NOMO-1 treated with DMSO at 0.1 percent for 48 hours (cell line): ENCODE measurements at regions not wholly inside any gene's neighbourhood (a gene's known extent, or its start where the extent isn't known, plus 50 kb on each side); places are given as distances from the start of the nearest gene placed in this dataset.
"Not testable (repeated sequence)": the region's sequence is repeated elsewhere in the genome, so short reads cannot be mapped to it uniquely, and the experiment has no call there.

ENCODE experiments used
- DNase-seq: peaks from one replicate; lab custom pipeline; 2025; ENCODE audit not compliant: unreplicated experiment; lab: John Stamatoyannopoulos, UW

GRCh38 chr2:117190856-117191559 lies 623.5 kb upstream of the DDX18 start:
- no peak for DNase-seq

DNA sequence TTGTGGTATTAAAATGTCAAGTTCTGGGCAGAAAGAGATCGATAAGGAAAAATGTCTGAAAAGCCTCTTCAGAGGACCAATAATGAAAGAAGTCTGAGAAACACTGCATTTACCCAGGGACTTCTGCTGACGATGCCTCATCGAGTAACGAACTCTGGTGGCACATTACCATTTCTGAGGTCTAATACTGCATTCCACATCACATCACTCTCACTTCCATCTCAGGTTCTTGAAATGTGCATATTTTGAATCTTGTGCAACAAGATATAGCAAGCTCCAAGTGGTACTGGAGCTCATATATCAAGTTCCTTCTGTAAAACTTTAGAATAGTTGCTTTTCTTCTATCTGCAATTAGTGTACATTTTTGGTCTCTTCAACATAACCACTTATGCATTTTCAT lies 619.1 kb upstream of the DDX18 start:
- DNase-seq: no peak

- no peak for DNase-seq
Measured at GRCh38 chr2:117199511-117199910, 615.0 kb upstream of the DDX18 start.

DNA sequence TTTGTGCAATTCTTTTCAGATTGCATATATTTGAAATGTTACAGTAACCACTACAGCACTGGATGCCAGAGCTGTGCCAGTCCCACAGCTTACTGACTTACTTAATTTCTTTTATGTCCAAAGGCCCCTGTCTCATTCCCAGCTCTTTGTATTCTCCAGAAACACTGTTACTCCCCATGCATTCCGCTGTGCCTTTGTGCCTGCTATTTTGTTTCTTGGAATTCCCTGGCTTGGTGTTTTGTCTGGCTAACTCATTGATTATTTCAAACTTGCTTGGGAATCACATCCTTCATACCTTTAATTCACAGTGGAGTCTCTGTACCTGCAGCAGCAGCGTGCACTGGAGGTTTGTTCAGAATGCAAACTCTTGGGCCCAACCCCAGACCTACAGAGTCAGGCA lies 601.9 kb upstream of the DDX18 start:
- no peak for DNase-seq

DNA sequence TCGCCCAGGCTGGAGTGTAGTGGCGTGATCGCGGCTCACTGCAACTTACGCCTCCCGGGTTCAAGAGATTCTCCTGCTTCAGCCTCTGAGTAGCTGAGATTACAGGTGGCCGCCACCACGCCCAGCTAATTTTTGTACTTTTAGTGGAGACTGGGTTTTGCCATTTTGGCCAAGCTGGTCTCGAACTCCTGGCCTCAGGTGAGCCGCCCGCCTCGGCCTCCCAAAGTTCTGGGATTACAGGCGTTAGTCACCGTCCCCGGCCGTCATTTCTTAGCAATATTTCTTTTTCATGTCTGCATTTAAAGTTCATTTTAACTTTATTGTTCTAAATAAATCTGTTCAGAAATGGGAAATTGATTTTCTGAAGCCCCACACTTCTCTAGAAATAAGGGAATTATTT lies 597.3 kb upstream of the DDX18 start:
- no peak for DNase-seq

GRCh38 chr2:117222809-117223208 lies 591.7 kb upstream of the DDX18 start:
- no peak for DNase-seq

DNA sequence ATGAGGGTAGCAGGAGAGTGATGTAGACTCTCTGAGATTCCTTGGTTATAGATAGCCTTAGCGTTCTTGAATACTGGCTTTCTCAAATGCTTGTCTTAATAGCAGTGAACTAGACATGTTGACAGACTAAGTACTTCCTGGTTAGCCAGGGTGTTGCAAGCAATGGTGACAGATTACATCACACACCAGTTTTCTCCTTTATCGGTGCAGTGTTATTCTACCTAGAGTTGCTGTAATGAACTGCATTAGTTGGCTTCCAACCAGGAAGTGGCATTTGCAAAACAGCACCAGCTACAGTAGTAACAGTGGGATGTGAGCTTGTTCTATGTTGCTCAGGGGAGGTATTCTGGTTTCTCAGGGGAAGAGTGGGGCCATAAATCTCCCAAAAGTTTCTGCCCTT lies 582.2 kb upstream of the DDX18 start:
- peak; percentile 71 for DNase-seq

- no peak for DNase-seq
Measured at GRCh38 chr2:117257362-117257761, 557.1 kb upstream of the DDX18 start.

DNA sequence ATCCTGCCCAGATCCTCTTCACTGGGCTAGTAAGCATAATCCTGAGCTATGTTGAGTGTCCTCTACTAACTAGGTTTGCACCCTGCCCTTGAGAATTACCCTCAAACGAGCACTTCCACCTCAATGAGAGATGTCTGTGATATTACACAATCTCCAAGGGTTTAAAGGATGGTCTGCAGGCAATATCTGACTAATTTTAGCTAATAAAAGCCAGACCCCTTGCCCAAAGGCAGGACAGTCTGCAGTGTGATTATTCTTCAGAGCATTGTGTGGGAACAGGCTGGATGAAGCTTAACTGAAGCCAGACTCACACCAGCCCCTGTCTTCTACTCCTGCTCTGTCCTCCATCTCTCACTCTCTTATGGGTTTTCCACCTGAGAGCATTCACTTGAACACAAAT lies 544.9 kb upstream of the DDX18 start:
- DNase-seq: no peak

GRCh38 chr2:117271631-117272030 lies 542.9 kb upstream of the DDX18 start:
- DNase-seq: no peak

DNA sequence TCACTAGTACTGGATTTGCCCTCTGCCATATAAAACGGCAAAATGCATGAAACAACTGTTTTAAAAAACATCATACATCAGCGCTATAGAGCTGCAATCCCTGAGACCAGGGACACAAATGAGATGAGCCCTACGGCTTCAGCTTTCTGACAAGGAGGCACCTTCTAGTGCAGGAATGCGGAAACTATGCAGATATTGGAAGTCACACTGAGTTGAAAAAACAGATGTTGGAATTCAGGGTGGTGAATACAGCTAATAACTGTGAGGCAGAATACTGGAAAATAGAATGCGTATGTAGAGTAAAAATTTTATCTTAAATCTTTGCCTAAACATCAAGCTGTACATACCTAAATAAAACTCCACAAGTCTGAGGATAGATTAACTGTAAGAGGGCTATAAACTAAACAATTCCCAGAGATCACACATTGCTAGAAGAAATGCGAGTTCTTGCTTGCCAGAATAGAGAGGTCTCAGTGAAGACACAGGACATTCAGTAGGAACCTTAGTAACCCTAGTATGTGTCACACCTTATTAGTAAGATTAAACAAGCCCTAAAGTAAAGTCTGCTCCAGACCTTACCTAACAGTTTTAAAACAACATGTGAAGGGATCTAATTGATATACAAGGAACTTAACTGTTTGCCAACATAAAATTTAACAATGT lies 541.4 kb upstream of the DDX18 start:
- no peak for DNase-seq

- DNase-seq: no peak
Measured at GRCh38 chr2:117293012-117293411, 521.5 kb upstream of the DDX18 start.

DNA sequence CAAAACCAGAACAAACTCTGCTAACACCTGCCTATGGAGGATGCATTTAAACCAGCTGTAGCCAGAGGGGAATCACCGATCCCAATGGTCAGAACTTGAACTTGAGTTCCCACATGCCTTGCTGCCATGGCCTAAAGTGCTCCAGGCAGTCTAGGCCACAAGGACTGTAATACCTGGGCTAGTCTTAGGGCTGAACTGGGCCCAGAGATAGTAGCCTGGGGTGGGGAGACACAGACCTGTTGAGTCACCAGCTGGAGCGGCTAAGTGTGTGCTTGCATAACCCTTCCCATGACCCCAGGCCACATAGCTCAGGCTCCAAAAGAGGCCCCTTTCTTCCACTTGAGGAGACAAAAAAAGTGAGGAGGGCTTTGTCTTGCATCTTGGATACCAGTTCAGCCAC lies 515.0 kb upstream of the DDX18 start:
- no peak for DNase-seq

DNA sequence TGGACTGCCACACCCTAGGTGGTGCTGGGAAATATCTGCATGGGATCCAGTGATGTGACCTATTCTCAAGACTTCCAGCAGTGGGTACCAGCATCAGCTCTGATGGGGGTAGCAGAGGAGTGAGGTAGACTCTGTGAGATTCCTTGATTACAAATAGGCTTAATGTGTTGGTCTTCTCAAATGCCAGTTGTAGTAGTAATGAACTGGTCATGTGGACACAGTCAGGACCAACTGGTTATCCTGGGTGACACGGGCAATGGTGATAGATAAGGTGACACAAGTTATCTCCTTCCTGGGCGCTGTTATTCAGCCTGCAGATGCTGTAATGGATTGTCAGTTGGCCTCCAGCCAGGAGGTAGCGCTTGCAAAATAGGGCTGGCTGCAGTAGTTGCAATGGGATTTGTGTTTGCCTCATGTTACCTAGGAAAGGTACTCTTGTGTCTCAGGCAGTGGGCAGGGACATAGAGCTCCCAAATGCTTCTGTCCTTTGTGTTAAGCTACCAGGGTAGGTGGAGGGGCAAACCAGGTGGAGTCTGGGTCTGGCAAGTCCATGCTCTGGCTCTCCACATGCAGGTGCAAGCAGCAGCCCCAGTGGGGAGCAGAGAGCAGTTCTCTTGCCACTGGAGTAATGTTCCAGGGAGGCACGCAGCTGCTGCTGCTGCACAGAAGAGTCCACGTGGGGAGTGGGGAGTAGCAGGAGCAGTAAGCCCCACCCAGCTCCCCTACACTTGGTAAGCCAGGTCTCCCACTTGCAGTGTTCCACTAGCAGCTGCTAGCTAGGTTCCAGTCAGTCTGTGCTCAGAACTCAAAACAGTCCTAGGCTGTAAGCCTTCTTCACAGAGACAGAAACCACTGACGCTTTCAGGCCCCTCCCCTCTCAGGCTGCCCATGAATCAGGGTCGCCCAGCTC lies 505.4 kb upstream of the DDX18 start:
- no peak for DNase-seq

DNA sequence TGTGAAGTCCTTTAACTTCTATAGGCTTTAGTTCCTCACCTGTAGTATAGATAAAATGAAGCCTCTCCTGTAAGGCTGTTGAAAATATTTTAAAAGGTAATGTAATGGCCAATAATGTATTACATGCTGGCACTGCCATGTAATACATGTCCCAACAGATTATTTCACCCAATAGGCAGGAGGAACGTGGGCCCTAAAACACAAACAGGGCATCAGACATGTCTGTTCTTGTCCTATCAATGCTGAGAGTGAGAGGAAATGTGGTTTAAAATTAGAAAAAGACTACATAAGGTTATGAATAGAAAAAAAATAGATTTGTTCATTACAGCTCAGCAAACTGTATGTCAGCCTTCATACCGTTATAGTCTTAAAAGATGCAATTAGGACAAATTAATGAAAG lies 492.7 kb upstream of the DDX18 start:
- DNase-seq: no peak

- no peak for DNase-seq
Measured at GRCh38 chr2:117323331-117323730, 491.2 kb upstream of the DDX18 start.

DNA sequence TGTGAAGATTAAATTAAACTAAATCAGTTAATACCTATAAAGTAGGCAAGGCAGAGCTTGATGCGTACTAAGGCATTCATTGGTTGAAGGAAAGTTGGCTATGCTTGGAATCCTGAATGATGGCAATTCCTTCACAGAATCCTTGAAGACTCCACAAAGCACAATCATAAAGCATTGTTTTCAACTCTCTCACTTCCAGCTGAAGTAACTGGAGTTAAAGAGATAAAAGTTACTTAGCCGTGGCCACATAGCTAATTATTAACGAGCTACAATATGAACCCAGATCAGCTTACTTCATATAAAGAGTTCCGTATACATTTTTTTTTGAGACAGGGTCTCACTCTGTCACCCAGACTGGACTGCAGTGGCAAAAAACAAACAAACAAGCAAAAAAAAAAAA lies 483.9 kb upstream of the DDX18 start:
- no peak for DNase-seq

GRCh38 chr2:117335967-117336366 lies 478.5 kb upstream of the DDX18 start:
- no peak for DNase-seq

GRCh38 chr2:117336496-117336895 lies 478.0 kb upstream of the DDX18 start:
- no peak for DNase-seq

DNA sequence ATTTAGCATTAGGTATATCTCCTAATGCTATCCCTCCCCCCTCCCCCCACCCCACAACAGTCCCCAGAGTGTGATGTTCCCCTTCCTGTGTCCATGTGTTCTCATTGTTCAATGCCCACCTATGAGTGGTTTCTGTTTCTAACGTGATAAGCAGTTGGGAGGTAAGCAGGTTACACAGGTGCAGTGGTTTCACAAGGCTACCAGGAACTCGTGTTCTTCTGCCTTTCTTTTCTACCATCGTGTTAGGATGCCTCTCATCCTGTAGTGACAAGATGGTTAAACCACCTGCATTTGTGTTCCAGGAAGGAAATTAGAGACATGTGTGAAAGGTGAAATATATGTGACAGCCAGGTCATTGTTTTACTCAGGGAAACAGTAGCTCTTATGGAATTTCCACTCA lies 476.5 kb upstream of the DDX18 start:
- not testable (repeated sequence) for DNase-seq

DNA sequence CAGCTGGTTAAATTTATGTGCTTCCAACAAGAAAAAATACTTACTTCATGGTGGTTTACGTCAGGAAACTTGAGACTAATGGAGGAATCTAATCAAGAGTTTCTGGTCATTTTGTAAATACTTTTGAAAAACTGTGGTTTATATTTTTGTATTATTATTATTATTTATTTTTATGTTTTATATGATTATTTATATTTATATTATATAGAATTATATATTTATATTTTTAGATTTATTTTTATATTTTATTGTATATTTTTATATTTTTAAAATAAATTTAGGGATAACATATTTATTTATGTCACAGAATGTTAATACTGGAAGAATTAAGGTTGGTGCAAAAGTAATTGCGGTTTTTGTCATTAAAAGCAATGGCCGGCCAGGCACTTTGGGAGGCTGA lies 474.5 kb upstream of the DDX18 start:
- no peak for DNase-seq

- DNase-seq: no peak
Measured at GRCh38 chr2:117341690-117342089, 472.8 kb upstream of the DDX18 start.
